ENCODE measurements at regions not wholly inside any gene's neighbourhood (a gene's known extent, or its start where the extent isn't known, plus 50 kb on each side); places are given as distances from the start of the nearest gene placed in this dataset.

DNA sequence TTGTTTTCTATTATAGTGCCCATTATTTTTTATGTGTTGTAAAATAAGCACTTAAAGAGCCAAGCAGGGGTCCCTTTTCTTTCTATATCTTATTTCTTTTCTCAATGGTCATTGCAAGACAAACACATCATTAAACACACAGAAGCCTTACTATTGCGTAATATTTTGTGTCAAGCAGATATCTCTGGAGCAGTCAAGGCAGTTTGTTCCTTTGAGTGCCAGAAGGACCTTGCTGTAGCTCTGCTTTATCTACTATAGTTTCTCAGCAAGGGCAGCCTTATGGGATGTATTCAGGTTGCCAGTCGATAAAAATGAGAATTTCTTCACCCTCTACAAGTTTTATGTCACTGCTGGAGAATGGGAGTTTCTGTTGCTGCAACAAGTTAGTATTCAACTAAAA lies 319.3 kb downstream of the TDRD3 start:
- Histone ChIP-seq H3K27me3 (ENCODE audit: control insufficient read depth in 1 of 2, insufficient read depth in 2 of 2, low read length in 2 of 2) (no peaks in the 10 kb centered on the region), H3K9me3 (ENCODE audit: low read length) (no peaks in the 10 kb centered on the region), H3K9ac (ENCODE audit: low read length) (no peak overlapping the region), H3K36me3 (ENCODE audit: insufficient read depth, low read length) (no peaks in the 10 kb centered on the region), H3K4me3 (ENCODE audit: low read depth in 1 of 2, low read length in 2 of 2) (no peak overlapping the region), H3K27ac (ENCODE audit: low read depth, low read length) (no peak overlapping the region), H3K4me1 (ENCODE audit: insufficient read depth, low read length) (no peaks in the 10 kb centered on the region)

DNA sequence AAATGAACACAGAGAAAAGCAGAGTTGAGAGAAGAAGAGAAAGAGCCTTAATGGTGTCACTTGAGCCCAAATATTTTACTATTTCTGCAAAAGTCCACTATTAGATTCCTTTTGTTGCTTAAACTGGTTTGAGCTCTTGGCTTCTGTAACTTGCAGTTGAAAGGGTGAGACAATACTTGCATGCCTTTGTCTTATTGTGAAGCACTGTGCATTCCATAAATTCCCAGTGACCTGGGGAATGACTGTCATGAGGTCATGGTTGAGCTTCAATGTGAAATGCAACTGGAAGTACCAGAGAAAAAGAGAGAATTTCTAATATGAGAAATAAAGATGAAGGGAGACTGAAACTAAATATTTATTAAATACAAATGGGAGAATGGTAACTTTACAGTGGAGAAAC lies 310.9 kb downstream of the TDRD3 start:
- H3K36me3 ChIP-seq (ENCODE audit: insufficient read depth, low read length), result no peaks in the 10 kb centered on the region
- H3K9me3 ChIP-seq (ENCODE audit: low read length), result no peaks in the 10 kb centered on the region
- H3K9ac ChIP-seq (ENCODE audit: low read length), result no peak overlapping the region
- no peaks in the 10 kb centered on the region for H3K4me1 ChIP-seq (ENCODE audit: insufficient read depth, low read length)
- no peak overlapping the region for H3K4me3 ChIP-seq (ENCODE audit: low read depth in 1 of 2, low read length in 2 of 2)
- H3K27ac ChIP-seq (ENCODE audit: low read depth, low read length), result no peak overlapping the region
- H3K27me3 ChIP-seq (ENCODE audit: control insufficient read depth in 1 of 2, insufficient read depth in 2 of 2, low read length in 2 of 2), result no peaks in the 10 kb centered on the region

DNA sequence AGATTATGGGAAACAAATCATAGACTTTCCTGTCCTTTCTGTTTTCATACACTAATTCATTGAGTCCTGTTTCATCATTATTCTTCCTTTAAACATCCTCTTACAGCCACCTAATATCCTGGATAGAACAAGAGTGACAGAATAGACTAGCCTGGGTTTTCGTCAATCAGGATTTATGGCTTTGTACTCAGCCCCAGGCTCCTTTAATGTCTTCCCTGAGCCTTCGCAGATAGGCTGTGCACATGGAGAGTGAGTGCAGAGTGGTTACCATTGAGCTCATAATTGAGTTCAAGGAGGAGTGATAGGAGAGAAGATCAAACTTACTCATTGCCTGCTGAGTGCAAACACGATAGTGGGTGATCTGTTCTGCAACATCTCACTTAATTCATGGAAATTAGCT lies 304.9 kb downstream of the TDRD3 start:
- no peaks in the 10 kb centered on the region for H3K36me3 ChIP-seq (ENCODE audit: insufficient read depth, low read length)
- H3K27ac ChIP-seq (ENCODE audit: low read depth, low read length), result no peak overlapping the region
- no peaks in the 10 kb centered on the region for H3K27me3 ChIP-seq (ENCODE audit: control insufficient read depth in 1 of 2, insufficient read depth in 2 of 2, low read length in 2 of 2)
- no peaks in the 10 kb centered on the region for H3K4me1 ChIP-seq (ENCODE audit: insufficient read depth, low read length)
- H3K4me3 ChIP-seq (ENCODE audit: low read depth in 1 of 2, low read length in 2 of 2), result no peak overlapping the region
- H3K9me3 ChIP-seq (ENCODE audit: low read length), result no peaks in the 10 kb centered on the region
- no peak overlapping the region for H3K9ac ChIP-seq (ENCODE audit: low read length)

DNA sequence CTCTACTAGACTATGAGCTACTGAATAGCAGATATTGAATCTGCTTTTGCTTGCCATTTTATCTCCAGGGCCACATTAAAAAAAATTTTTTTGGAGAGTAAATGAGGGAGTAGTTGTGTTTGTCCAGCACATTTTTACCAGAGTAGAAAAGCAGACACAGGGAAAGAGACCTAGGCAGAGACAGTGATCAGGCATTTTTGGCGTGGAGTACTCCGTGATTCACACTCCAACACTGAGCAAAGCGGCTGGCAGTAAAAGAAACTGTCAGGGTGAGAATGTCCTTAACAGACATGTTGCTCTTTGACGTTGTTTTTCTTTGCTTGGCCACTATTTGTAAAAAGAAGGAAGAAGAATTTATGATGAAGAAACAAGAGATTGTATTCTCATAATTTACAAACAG lies 304.0 kb downstream of the TDRD3 start:
- Histone ChIP-seq H3K4me3 (ENCODE audit: low read depth in 1 of 2, low read length in 2 of 2) (no peak overlapping the region), H3K4me1 (ENCODE audit: insufficient read depth, low read length) (no peaks in the 10 kb centered on the region), H3K9me3 (ENCODE audit: low read length) (no peaks in the 10 kb centered on the region)

DNA sequence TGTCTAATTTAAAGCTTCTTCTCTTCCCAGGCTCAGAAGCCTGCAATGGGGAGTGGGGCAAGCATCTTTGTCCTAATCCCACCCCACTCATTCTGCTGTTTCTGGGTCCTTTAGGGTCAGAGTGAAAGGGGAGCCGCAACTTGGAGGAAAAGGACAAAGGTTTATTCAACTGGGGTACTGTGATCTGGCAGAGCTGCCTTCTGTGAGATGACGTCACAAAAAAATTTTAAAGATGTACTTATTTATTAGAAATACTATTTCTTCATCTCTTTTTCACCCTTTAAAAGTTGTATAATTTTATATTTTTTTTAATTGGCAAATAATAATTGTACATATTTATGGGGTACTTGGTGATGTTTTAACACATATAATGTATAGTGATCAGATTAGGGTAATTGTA lies 302.6 kb downstream of the TDRD3 start:
- Histone ChIP-seq H3K36me3 (ENCODE audit: insufficient read depth, low read length) (no peaks in the 10 kb centered on the region), H3K4me3 (ENCODE audit: low read depth in 1 of 2, low read length in 2 of 2) (no peak overlapping the region), H3K27ac (ENCODE audit: low read depth, low read length) (no peak overlapping the region)

More for the DNA sequence above, 304.0 kb downstream of the TDRD3 start:
- no peak overlapping the region for H3K9ac ChIP-seq (ENCODE audit: low read length)
- H3K27ac ChIP-seq (ENCODE audit: low read depth, low read length), result no peak overlapping the region
- H3K36me3 ChIP-seq (ENCODE audit: insufficient read depth, low read length), result no peaks in the 10 kb centered on the region
- no peaks in the 10 kb centered on the region for H3K27me3 ChIP-seq (ENCODE audit: control insufficient read depth in 1 of 2, insufficient read depth in 2 of 2, low read length in 2 of 2)

DNA sequence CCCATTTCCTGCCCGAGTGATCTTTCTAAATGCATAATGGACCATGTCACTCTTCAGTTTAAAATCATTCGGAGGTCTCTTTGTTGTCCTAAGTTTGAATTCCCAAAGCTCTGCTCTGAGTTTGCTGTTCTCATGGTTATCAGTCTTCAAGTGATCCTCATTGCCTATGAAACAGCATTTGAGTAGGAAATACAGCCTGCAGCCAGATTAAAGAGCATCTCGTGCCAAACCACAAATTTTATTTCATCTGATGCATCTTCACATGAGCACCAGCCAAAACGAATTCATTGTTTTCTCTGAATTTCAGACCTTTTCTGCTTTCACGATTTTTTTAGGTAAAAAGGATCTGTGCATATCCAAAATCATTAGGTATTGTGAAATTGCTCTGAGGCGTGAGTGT lies 299.6 kb downstream of the TDRD3 start:
- Histone ChIP-seq H3K27ac (ENCODE audit: low read depth, low read length) (no peak overlapping the region), H3K4me3 (ENCODE audit: low read depth in 1 of 2, low read length in 2 of 2) (no peak overlapping the region), H3K27me3 (ENCODE audit: control insufficient read depth in 1 of 2, insufficient read depth in 2 of 2, low read length in 2 of 2) (no peaks in the 10 kb centered on the region), H3K9ac (ENCODE audit: low read length) (no peak overlapping the region), H3K36me3 (ENCODE audit: insufficient read depth, low read length) (no peaks in the 10 kb centered on the region), H3K4me1 (ENCODE audit: insufficient read depth, low read length) (no peaks in the 10 kb centered on the region), H3K9me3 (ENCODE audit: low read length) (no peaks in the 10 kb centered on the region)

More for the DNA sequence above, 302.6 kb downstream of the TDRD3 start:
- Histone ChIP-seq H3K27me3 (ENCODE audit: control insufficient read depth in 1 of 2, insufficient read depth in 2 of 2, low read length in 2 of 2) (no peaks in the 10 kb centered on the region), H3K4me1 (ENCODE audit: insufficient read depth, low read length) (no peaks in the 10 kb centered on the region), H3K9ac (ENCODE audit: low read length) (no peak overlapping the region), H3K9me3 (ENCODE audit: low read length) (no peaks in the 10 kb centered on the region)

DNA sequence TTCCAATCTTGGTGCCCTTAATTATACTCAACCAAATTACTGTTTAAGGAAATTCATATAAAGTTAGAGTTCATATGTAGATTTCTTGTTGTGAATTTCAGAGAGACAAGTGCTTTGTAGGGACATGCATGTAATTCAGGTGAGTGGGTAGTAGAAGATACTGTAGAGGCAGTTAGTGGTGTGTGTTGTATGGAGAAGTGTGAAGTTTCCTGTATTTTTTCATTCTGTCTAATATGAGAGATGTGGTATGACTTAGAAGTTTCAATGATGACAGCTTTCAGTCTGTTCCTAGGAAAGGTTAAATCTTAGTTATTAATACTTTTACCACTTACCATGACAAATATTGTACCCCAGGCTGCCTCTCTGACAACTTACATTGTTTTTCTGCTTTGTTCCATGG lies 294.2 kb downstream of the TDRD3 start:
- H3K27ac ChIP-seq (ENCODE audit: low read depth, low read length), result no peak overlapping the region
- no peak overlapping the region for H3K4me3 ChIP-seq (ENCODE audit: low read depth in 1 of 2, low read length in 2 of 2)
- H3K27me3 ChIP-seq (ENCODE audit: control insufficient read depth in 1 of 2, insufficient read depth in 2 of 2, low read length in 2 of 2), result no peaks in the 10 kb centered on the region
- H3K36me3 ChIP-seq (ENCODE audit: insufficient read depth, low read length), result no peaks in the 10 kb centered on the region
- H3K4me1 ChIP-seq (ENCODE audit: insufficient read depth, low read length), result peaks cover 6% of the 10 kb centered on the region
- H3K9ac ChIP-seq (ENCODE audit: low read length), result no peak overlapping the region
- H3K9me3 ChIP-seq (ENCODE audit: low read length), result no peaks in the 10 kb centered on the region

DNA sequence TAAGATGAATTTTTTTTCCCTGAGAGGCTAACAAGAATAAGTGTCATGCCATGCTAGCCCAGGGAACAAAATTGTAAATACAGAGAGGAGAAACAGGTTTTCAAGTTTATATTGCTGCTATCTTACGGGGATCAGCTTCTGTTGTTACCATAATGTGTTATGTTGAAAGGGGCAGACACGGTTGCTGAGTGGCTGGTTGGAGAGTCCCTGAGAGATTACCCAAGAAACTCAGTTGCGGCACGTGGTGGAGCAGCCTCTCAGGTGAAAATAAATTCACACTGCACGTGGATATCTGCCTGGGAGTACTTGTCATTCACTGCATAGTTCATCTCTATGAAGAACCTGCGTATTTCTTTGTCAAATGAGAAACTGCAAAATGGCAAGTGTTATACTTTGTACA lies 293.6 kb downstream of the TDRD3 start:
- Histone ChIP-seq H3K4me1 (ENCODE audit: insufficient read depth, low read length) (peaks cover 6% of the 10 kb centered on the region), H3K9ac (ENCODE audit: low read length) (no peak overlapping the region), H3K27me3 (ENCODE audit: control insufficient read depth in 1 of 2, insufficient read depth in 2 of 2, low read length in 2 of 2) (no peaks in the 10 kb centered on the region), H3K4me3 (ENCODE audit: low read depth in 1 of 2, low read length in 2 of 2) (no peak overlapping the region), H3K27ac (ENCODE audit: low read depth, low read length) (no peak overlapping the region), H3K9me3 (ENCODE audit: low read length) (no peaks in the 10 kb centered on the region), H3K36me3 (ENCODE audit: insufficient read depth, low read length) (no peaks in the 10 kb centered on the region)

DNA sequence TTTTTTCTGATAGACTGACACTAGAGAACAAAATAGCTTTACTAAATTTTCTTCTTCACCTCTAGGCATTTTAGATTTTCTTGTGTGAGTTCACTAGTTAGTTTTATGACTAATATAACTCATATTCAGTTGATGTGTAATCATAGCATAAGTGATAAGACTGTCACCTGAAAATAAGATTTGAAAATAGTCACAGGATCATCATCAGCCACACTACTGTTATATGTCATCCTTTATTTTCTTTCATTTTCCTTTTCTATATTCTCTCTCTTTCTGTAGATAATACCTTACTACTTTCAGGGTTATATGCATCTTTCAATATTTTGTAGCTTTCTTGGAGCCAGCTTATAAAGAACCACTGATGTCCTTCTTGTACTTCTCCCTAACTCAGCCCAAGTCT lies 292.6 kb downstream of the TDRD3 start:
- Histone ChIP-seq H3K36me3 (ENCODE audit: insufficient read depth, low read length) (no peaks in the 10 kb centered on the region), H3K9me3 (ENCODE audit: low read length) (no peaks in the 10 kb centered on the region)

DNA sequence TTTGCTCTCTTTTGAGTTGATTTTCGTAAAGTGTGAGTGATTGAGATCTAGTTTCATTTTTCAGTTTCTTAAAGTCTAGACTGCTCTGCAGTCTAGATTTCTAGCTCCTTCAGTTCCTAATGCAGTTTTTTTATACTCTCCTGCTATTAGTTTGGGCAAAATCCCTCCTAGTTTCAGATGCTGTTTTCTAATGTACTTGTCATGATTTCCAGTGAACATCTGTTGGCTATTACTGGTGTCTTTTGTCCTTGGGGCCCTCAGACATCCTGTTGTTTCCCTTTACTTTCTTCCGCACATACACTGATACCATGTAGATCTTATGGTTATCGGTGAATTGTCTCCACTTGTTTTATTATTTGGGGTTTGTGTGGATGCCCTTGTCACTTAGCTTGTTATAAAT lies 292.1 kb downstream of the TDRD3 start:
- Histone ChIP-seq H3K27ac (ENCODE audit: low read depth, low read length) (no peak overlapping the region), H3K4me3 (ENCODE audit: low read depth in 1 of 2, low read length in 2 of 2) (no peak overlapping the region), H3K36me3 (ENCODE audit: insufficient read depth, low read length) (no peaks in the 10 kb centered on the region), H3K4me1 (ENCODE audit: insufficient read depth, low read length) (peaks cover 6% of the 10 kb centered on the region), H3K27me3 (ENCODE audit: control insufficient read depth in 1 of 2, insufficient read depth in 2 of 2, low read length in 2 of 2) (no peaks in the 10 kb centered on the region), H3K9ac (ENCODE audit: low read length) (no peak overlapping the region), H3K9me3 (ENCODE audit: low read length) (no peaks in the 10 kb centered on the region)

More for the DNA sequence above, 292.6 kb downstream of the TDRD3 start:
- H3K27ac ChIP-seq (ENCODE audit: low read depth, low read length), result no peak overlapping the region
- H3K27me3 ChIP-seq (ENCODE audit: control insufficient read depth in 1 of 2, insufficient read depth in 2 of 2, low read length in 2 of 2), result no peaks in the 10 kb centered on the region
- no peak overlapping the region for H3K4me3 ChIP-seq (ENCODE audit: low read depth in 1 of 2, low read length in 2 of 2)
- H3K4me1 ChIP-seq (ENCODE audit: insufficient read depth, low read length), result peaks cover 6% of the 10 kb centered on the region
- H3K9ac ChIP-seq (ENCODE audit: low read length), result no peak overlapping the region

DNA sequence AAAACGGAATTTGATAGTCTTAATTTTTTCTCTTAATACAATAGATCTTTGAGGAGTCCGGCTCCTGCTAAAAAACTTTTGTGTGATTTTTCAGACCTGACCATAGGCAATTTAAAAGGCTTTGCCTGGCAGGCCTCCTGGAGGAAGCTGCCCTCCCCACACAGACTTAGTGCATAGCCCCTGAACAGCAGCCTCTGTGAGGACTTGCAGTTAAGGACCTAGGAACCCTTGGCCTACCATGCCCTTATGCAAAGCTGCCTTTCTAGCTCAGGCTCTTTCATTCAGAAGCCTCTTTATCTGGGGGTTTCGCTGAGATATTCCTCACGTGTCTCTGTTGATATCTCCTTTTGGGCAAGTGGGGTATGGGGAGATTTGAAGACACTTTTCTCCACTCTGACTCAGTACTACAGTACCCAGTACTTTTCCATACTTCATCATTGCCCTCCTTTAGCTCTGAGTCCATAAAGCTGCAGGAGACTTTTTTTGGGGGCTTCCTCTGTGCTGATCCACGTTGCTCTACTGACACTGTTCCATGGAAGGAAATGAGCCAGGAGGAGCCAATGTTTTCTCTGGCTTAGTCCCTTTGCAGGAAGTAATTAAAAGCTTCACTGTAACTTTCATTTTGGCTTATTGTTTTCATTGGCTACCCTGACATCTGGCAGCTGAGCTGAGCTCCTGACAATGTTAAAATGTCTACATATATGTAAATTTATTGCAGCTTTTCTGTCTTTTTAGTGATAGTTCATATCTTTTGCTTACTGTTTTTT lies 283.1 kb downstream of the TDRD3 start:
- Histone ChIP-seq H3K4me1 (ENCODE audit: insufficient read depth, low read length) (no peaks in the 10 kb centered on the region), H3K9ac (ENCODE audit: low read length) (no peak overlapping the region), H3K4me3 (ENCODE audit: low read depth in 1 of 2, low read length in 2 of 2) (no peak overlapping the region), H3K9me3 (ENCODE audit: low read length) (no peaks in the 10 kb centered on the region), H3K27ac (ENCODE audit: low read depth, low read length) (no peak overlapping the region), H3K27me3 (ENCODE audit: control insufficient read depth in 1 of 2, insufficient read depth in 2 of 2, low read length in 2 of 2) (no peaks in the 10 kb centered on the region), H3K36me3 (ENCODE audit: insufficient read depth, low read length) (no peaks in the 10 kb centered on the region)

DNA sequence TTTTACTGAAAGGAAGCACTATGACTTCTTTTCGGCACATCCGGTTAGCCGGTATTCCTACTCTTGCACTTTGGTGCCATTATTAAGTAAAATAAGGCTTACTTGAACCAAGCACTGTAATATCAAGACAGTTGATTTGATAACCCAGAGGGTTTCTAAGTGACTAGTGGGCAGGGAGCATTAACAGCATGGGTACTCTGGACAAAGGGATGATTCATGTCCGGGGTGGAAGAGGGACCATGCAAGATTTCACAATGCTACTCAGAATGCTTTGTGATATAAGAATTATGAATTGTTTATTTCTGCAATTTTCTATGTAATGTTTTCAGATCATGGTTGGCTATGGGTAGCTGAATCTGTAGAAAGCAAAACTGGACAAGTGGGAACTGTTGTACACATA lies 282.1 kb downstream of the TDRD3 start:
- Histone ChIP-seq H3K9me3 (ENCODE audit: low read length) (no peaks in the 10 kb centered on the region), H3K27me3 (ENCODE audit: control insufficient read depth in 1 of 2, insufficient read depth in 2 of 2, low read length in 2 of 2) (no peaks in the 10 kb centered on the region), H3K9ac (ENCODE audit: low read length) (no peak overlapping the region), H3K36me3 (ENCODE audit: insufficient read depth, low read length) (no peaks in the 10 kb centered on the region), H3K4me3 (ENCODE audit: low read depth in 1 of 2, low read length in 2 of 2) (no peak overlapping the region), H3K4me1 (ENCODE audit: insufficient read depth, low read length) (no peaks in the 10 kb centered on the region), H3K27ac (ENCODE audit: low read depth, low read length) (no peak overlapping the region)
